AG09309 (cell line): ENCODE measurements at regions not wholly inside any gene's neighbourhood (a gene's known extent, or its start where the extent isn't known, plus 50 kb on each side); places are given as distances from the start of the nearest gene placed in this dataset.

ENCODE experiments used
- DNase-seq: peaks from one replicate; pipeline ENCODE4 v3.0.0-alpha.2; 2010; ENCODE audit warnings: low read depth
- H3K4me3 ChIP-seq: 2 replicates; pipeline ENCODE4 v1.5.1; 2011; ENCODE audit warnings: mild to moderate bottlenecking, low read depth, low read length, moderate library complexity; ENCODE audit not compliant: control insufficient read depth
- TF ChIP-seq, protein P1 (sequence below): IDR thresholded peaks from 2 replicates; pipeline ENCODE4 v1.5.1; 2011; ENCODE audit warnings: mild to moderate bottlenecking, low read depth, low read length, inconsistent platforms; ENCODE audit not compliant: insufficient read depth, control insufficient read depth; ENCODE audit errors: missing control alignments

DNA sequence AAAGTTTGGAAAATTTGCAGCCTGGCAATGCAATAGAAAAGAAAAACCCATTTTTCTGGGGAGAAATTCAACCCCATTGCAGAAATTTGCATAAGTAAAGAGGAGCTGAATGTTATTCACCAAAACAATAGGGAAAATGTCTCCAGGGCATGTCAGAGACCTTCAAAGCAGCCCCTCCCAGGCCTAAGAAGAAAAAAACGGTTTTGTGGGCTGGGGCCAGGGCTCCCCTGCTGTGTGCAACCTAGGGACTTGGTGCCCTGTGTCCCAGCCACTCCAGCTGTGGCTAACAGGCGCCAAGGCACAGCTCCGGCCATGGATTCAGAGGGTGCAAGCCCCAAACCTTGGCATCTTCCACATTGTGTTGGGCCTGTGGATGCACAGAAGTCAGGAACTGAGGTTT is 224.5 kb downstream of the TXNL1 start:
- DNase-seq, result no peak
- TF ChIP-seq, protein P1, sequence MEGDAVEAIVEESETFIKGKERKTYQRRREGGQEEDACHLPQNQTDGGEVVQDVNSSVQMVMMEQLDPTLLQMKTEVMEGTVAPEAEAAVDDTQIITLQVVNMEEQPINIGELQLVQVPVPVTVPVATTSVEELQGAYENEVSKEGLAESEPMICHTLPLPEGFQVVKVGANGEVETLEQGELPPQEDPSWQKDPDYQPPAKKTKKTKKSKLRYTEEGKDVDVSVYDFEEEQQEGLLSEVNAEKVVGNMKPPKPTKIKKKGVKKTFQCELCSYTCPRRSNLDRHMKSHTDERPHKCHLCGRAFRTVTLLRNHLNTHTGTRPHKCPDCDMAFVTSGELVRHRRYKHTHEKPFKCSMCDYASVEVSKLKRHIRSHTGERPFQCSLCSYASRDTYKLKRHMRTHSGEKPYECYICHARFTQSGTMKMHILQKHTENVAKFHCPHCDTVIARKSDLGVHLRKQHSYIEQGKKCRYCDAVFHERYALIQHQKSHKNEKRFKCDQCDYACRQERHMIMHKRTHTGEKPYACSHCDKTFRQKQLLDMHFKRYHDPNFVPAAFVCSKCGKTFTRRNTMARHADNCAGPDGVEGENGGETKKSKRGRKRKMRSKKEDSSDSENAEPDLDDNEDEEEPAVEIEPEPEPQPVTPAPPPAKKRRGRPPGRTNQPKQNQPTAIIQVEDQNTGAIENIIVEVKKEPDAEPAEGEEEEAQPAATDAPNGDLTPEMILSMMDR, result no peak

DNA sequence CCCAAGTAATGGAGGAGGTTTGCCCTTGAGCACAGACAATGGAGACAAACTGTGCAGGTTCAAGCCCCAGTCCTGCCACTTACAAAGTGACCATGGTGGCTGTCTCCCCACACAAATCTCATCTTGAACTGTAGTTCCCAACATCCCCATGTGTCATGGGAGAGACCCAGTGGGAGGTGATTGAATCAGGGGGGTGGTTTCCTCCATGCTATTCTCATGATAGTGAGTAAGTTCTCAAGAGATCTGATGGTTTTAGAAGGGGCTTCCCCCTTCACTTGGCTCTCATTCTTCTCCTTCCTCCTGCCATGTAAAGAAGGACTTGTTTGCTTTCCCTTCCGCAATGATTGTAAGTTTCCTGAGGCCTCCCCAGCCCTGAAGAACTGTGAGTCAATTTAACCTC is 225.4 kb downstream of the TXNL1 start:
- TF ChIP-seq, protein P1, result no peak
- DNase-seq, result no peak
- no peak overlapping the region for H3K4me3 ChIP-seq

More for the DNA sequence above, 224.5 kb downstream of the TXNL1 start:
- no peak overlapping the region for H3K4me3 ChIP-seq

DNA sequence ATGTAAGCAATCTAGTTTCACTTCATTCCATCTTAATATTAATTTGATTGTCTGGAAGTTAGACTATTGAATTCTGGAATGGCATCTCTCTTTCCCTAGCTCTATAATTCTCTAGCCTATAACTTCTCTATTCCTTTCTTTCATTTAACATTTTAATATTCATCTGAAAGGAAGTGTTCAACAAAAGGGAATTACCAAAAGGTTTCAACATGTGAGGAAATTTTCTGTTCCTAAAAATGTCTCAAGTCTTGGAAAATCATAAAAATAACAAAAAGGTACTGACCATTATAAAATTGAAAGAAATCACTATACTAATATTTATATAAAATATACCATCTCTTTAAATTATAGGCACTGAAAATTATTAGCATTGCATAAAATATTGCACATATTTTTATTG is 228.7 kb downstream of the TXNL1 start:
- TF ChIP-seq, protein P1, result no peak
- DNase-seq, result no peak
- no peak overlapping the region for H3K4me3 ChIP-seq

DNA sequence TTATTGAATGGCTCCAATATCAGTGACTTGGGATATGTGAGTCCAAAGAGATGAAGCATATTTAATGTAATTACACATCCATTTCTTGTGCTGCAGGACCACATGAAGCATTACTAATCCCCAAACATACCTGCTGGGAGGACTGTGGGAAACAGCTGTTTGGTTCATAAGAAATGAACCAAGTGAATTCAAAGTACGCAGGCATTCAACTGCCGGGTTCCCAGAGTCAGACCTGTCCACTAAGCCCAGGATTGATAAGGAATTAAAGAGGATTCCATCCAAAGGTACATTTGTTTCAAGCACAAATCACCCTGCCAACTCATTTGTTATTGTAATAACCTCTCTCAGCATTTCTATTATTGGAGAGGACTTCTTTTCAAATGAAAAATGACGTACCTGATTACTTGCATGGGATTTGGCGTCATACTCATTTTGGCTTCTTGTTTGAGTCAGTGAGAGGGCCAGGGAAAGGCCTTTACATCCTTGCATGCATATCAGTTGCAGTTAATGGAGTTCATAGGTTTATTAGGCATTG is 230.7 kb downstream of the TXNL1 start:
- no peak overlapping the region for H3K4me3 ChIP-seq
- TF ChIP-seq, protein P1, result no peak
- DNase-seq, result no peak

DNA sequence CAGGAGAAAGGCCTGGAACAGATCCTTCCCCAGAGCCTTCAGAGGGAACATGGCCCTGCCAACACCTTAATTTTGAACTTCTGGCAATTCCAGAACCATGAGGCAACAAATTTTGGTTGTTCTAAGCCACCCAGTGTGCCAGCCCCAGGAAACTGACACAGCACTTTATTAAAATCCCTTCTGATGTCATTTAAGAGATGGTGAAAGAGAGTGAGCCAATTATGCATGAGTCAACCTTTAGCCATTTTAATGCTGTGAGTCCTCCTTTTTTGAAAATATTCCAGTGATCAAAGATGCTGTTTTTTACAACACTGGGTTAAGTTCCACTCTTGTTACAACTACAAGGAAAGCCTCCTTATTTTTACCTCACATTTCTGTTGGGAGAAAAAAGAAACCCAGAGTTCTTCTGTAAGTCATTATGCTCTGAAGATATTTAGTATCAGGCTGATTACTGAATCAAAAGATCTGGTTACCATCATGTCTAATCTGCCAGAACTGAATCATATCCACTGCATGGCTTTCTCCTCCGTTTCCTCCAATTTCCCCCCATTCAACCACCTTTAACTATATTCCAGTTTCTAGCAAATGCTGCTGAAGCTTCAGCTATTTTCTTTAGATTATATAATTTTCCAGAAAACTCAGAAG is 235.4 kb downstream of the TXNL1 start:
- peak; percentile 87 for DNase-seq
- TF ChIP-seq, protein P1, result no peak
- H3K4me3 ChIP-seq, result no peak overlapping the region; the same call in 1 of the 2 replicates

DNA sequence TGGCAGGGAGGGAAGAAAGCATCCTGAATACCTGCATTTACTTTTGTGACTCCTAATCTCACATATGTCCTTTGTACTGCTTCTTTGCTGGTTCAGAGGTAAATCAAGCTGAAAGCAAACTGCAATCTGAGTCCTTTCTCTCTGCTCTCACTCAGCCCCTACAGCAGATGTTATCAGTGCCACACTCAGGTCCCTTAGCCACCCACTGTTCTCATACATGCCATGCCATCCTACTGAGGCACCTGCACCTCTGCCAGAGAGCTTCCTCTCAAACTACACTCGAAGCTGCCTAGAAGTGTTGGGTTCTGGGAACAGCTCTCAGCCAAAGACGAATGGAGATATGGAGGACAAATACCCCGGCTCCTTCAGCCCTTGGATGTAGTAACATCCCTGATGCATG is 244.5 kb downstream of the TXNL1 start:
- no peak overlapping the region for H3K4me3 ChIP-seq
- DNase-seq, result no peak
- TF ChIP-seq, protein P1, result no peak
